Colonic mucosa (tissue), 4 donors: ENCODE measurements at regions not wholly inside any gene's neighbourhood (a gene's known extent, or its start where the extent isn't known, plus 50 kb on each side); places are given as distances from the start of the nearest gene placed in this dataset.

Source experiments
- DNase-seq: peaks from one replicate; pipeline ENCODE4 v3.0.0-alpha.2; 2020
- H3K27ac ChIP-seq: fragments of 200-600 bp; one replicate; pipeline ENCODE4 v1.8.0; 2021
- H3K27me3 ChIP-seq: fragments of 200-600 bp; one replicate; pipeline ENCODE4 v1.8.0; 2021
- H3K36me3 ChIP-seq: fragments of 200-600 bp; one replicate; pipeline ENCODE4 v1.8.0; 2021
- H3K4me1 ChIP-seq: fragments of 200-600 bp; one replicate; pipeline ENCODE4 v1.8.0; 2021; ENCODE audit warnings: mild to moderate bottlenecking
- H3K4me3 ChIP-seq: fragments of 200-600 bp; one replicate; pipeline ENCODE4 v1.8.0; 2021
- H3K9ac ChIP-seq, 2 donors: one replicate each; pipeline ENCODE4 v1.7.0; 2013; ENCODE audit warnings: control low read depth in 2 of 2, low read depth in 2 of 2, low read length in 2 of 2
- H3K9me3 ChIP-seq: fragments of 200-600 bp; one replicate; pipeline ENCODE4 v1.8.0; 2021
- CTCF ChIP-seq: fragments of 200-600 bp; IDR thresholded peaks from one replicate; pipeline ENCODE4 v1.8.0; 2022; ENCODE audit warnings: antibody characterized with exemption, mild to moderate bottlenecking
- intact Hi-C: fragments of 100-400 bp; cut with DNase I; formaldehyde crosslinking; loops from one replicate; pipeline ENCODE4 v1.14.1; 2022
- donor health status: healthy.
- donor health status: DM: no; HTN: no; CAD: no.
- donor health status: DM: no; HTN: no; CAD: no.

DNA sequence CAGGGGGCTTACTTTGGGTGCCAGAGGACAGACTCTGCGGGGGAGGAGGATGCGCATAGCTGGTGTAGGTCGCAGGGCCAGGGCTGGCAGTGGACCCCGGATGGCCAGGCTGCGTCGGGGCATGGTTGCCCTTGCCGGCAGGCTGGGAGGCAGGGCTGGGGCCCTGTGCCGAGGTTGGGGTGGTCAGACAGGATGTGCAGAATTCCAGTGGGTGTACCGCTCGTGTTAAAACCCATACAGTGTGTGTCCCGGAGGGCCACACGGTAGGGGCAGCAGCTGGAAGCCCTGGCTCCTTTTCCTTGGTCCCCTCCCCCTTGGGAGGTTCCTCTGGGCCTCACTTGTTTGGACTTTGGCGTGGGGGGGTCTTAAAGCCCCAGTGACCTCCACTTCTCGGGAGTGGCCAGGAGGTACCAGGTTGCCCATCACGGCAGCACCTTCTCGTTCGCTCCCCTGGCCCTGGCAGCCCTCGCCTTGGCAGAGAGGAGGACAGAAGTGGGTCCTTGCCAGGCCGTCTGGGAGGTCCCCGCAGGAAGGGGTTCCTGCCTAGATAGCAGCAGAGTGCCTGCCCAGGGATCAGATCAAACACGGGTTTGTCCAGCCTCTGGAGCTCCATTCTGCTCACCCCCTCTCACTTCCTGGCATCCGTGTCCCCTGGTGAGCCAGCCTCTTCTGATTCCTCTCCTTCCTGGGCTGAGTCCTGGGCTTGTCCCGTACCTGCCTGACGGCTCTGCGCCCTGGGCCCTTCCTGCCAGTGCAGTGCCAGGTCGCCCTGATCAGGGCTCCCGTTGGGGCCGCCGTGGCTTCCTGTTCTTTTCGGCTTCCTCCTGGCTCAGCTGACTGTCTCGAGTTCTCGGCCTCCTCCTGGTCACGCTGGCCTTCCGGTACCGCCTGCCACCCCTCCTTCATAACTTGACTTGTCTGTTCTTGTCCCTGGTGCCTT is 56.7 kb upstream of the HGFAC start:
- Histone ChIP-seq H3K4me1 (no peaks in the 10 kb centered on the region), H3K9me3 (peaks cover 6% of the 10 kb centered on the region), H3K27me3 (no peaks in the 10 kb centered on the region), H3K9ac (peak overlapping the region; percentile 26 to 35), H3K27ac (peak overlapping the region; percentile 27), H3K4me3 (no peak overlapping the region), H3K36me3 (no peaks in the 10 kb centered on the region)
- DNase-seq = peak; percentile 52
- intact Hi-C loops = no loop called here
- no peak for TF ChIP-seq CTCF

GRCh38 chr4:3385711-3386420 is 55.9 kb upstream of the HGFAC start:
- H3K4me1 ChIP-seq = no peaks in the 10 kb centered on the region
- H3K4me3 ChIP-seq = no peak overlapping the region
- no peak for DNase-seq
- H3K27ac ChIP-seq = peak overlapping the region; percentile 27
- no peaks in the 10 kb centered on the region for H3K27me3 ChIP-seq
- no peaks in the 10 kb centered on the region for H3K36me3 ChIP-seq
- no peak for TF ChIP-seq CTCF
- H3K9me3 ChIP-seq = no peaks in the 10 kb centered on the region
- intact Hi-C loops = no loop called here
- no peak overlapping the region for H3K9ac ChIP-seq

GRCh38 chr4:3386526-3386925 is 55.2 kb upstream of the HGFAC start:
- H3K4me3 ChIP-seq = no peak overlapping the region
- H3K9ac ChIP-seq = no peak overlapping the region

GRCh38 chr4:3387154-3387942 is 54.4 kb upstream of the HGFAC start:
- Histone ChIP-seq H3K9me3 (no peaks in the 10 kb centered on the region), H3K27me3 (no peaks in the 10 kb centered on the region), H3K36me3 (no peaks in the 10 kb centered on the region), H3K4me1 (no peaks in the 10 kb centered on the region), H3K9ac (peak overlapping the region in 1 of 2 donors; percentile 2), H3K4me3 (no peak overlapping the region), H3K27ac (peak overlapping the region; percentile 40)
- DNase-seq = no peak
- TF ChIP-seq CTCF = no peak
- intact Hi-C loops = no loop called here

More at GRCh38 chr4:3386526-3386925, 55.2 kb upstream of the HGFAC start:
- Histone ChIP-seq H3K4me1 (no peaks in the 10 kb centered on the region), H3K36me3 (no peaks in the 10 kb centered on the region), H3K27me3 (no peaks in the 10 kb centered on the region), H3K27ac (no peak overlapping the region), H3K9me3 (no peaks in the 10 kb centered on the region)
- no peak for TF ChIP-seq CTCF
- intact Hi-C loops = no loop called here
- DNase-seq = no peak

GRCh38 chr4:3387943-3388361 is 53.8 kb upstream of the HGFAC start:
- H3K4me1 ChIP-seq = no peaks in the 10 kb centered on the region
- no peak overlapping the region for H3K4me3 ChIP-seq
- DNase-seq = peak; percentile 76
- no peak for TF ChIP-seq CTCF
- no peaks in the 10 kb centered on the region for H3K27me3 ChIP-seq
- no peaks in the 10 kb centered on the region for H3K9me3 ChIP-seq
- peak overlapping the region; percentile 2 to 16 for H3K9ac ChIP-seq
- H3K36me3 ChIP-seq = no peaks in the 10 kb centered on the region
- intact Hi-C loops = no loop called here
- peak overlapping the region; percentile 26 for H3K27ac ChIP-seq
